AG09319 (cell line): ENCODE measurements at regions not wholly inside any gene's neighbourhood (a gene's known extent, or its start where the extent isn't known, plus 50 kb on each side); places are given as distances from the start of the nearest gene placed in this dataset.

Experiments used
- DNase-seq: peaks from one replicate; pipeline ENCODE4 v3.0.0-alpha.2; 2010; ENCODE audit warnings: low read depth; ENCODE audit errors: extremely low read depth
- CTCF ChIP-seq: IDR thresholded peaks from 2 replicates; pipeline ENCODE4 v1.5.1; 2011; ENCODE audit warnings: low read depth, mild to moderate bottlenecking, inconsistent platforms, low read length, moderate library complexity

- TF ChIP-seq CTCF: no peak
- DNase-seq: no peak
Measured at GRCh38 chr6:95511404-95511803, 65.9 kb upstream of the MANEA start.

DNA sequence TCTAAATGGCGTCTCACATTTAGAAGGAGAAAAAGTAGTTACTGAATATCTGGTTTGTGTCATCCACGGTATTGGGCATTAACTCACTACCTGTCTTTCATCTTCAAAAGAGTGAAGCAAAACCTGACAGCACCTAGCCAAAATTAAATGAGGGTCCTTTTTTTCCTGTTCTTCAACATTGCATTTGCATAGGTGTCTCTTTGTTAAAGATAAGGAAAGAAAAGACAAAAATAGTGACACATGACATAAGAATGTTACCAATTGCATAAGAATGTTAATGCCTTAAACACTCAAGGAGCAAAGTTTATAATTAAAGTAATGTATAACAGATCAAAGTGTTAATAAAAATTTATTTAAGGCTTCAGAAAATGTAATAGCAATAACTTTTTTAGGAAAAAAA lies 61.4 kb upstream of the MANEA start:
- no peak for DNase-seq
- TF ChIP-seq CTCF: no peak

DNA sequence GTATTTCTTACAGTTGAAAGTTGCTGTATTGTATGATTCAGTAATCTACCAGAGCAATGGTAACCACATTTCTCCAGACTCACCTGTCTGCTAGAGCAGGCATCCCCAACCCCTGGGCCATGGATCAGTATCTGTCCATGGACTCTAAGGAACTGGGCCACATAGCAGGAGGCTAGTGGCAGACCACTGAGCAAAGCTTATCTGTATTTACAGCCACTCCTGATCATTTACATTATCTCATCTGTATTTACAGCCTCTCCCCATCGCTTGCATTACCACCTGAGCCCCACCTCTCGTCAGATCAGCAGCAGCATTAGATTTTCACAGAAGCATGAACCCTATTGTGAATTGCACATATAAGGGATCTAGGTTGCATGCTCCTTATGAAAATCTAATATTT lies 60.3 kb upstream of the MANEA start:
- no peak for TF ChIP-seq CTCF
- no peak for DNase-seq

GRCh38 chr6:95517568-95517967 lies 59.8 kb upstream of the MANEA start:
- no peak for DNase-seq
- TF ChIP-seq CTCF: no peak

DNA sequence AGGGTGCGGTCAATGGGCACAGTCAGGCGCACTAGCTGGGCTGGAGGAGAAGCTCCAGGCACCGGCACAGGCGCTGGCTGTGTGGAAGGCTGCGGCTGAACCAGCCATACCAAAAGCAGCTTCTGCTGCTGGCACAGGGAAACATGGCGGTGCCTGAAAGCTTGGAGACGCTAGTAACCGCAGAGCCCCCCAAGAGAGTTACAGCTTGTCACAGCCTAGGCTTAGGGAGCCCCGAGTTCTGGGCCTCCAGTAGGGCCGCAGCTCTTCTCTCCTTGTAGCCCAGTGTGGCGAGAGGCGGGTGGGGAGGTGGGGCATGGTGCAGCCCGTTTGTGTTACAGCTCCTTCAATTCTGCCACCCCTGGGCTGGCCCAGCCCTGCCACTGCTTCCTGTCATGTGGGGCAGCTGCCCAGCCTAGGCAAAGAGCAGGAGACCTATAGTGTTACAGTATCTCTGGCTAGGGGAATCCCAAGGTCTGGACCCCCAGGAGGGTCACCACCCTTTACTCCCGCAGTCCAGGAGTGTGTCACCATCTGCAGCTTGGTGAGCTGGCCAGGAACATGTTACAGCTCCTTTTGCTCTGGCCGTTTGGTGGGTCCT lies 58.6 kb upstream of the MANEA start:
- no peak for DNase-seq
- TF ChIP-seq CTCF: no peak

GRCh38 chr6:95519228-95520037 lies 57.9 kb upstream of the MANEA start:
- no peak for TF ChIP-seq CTCF
- DNase-seq: no peak

GRCh38 chr6:95521181-95521580 lies 56.2 kb upstream of the MANEA start:
- DNase-seq: no peak
- TF ChIP-seq CTCF: no peak
